Endothelial cell of umbilical vein (primary cell): ENCODE measurements at regions not wholly inside any gene's neighbourhood (a gene's known extent, or its start where the extent isn't known, plus 50 kb on each side); places are given as distances from the start of the nearest gene placed in this dataset.

Source experiments
- EZH2 ChIP-seq: IDR thresholded peaks from 2 replicates; pipeline ENCODE4 v1.6.1; 2012; ENCODE audit warnings: borderline replicate concordance, low read depth, mild to moderate bottlenecking, moderate library complexity, low read length, inconsistent platforms; ENCODE audit not compliant: severe bottlenecking
- FOS ChIP-seq: IDR thresholded peaks from 2 replicates; pipeline ENCODE4 v1.6.1; 2011; ENCODE audit warnings: mild to moderate bottlenecking, low read length, moderate library complexity, borderline replicate concordance; ENCODE audit not compliant: insufficient read depth
- GATA2 ChIP-seq: IDR thresholded peaks from 2 replicates; pipeline ENCODE4 v1.7.0; 2011; ENCODE audit warnings: low read depth, mild to moderate bottlenecking, moderate library complexity, mixed read lengths, low read length; ENCODE audit not compliant: insufficient read length, insufficient read depth
- JUN ChIP-seq: IDR thresholded peaks from 2 replicates; pipeline ENCODE4 v1.6.1; 2011; ENCODE audit warnings: borderline replicate concordance, low read depth; ENCODE audit not compliant: insufficient read length, insufficient read depth
- MYC ChIP-seq: IDR thresholded peaks from one replicate; pipeline ENCODE4 v1.6.1; 2011; ENCODE audit warnings: mild to moderate bottlenecking, low read depth, low read length
- POLR2A ChIP-seq: IDR thresholded peaks from 2 replicates; pipeline ENCODE4 v1.6.1; 2012; ENCODE audit warnings: low read depth, mild to moderate bottlenecking, control low read depth, low read length
- POLR2AphosphoS5 ChIP-seq: IDR thresholded peaks from 2 replicates; pipeline ENCODE4 v1.6.1; 2012; ENCODE audit warnings: low read depth, mild to moderate bottlenecking, control low read depth, low read length, moderate library complexity; ENCODE audit not compliant: insufficient read depth
- TF ChIP-seq, protein P1 (sequence below), 2 donors: IDR thresholded peaks; 1 replicate in 1 of 2; 2 replicates in 1 of 2; pipeline ENCODE4 v1.5.1; 2011; ENCODE audit warnings: low read length in 2 of 2, mild to moderate bottlenecking in 2 of 2, moderate library complexity in 2 of 2, control low read depth in 1 of 2, inconsistent platforms in 1 of 2, low read depth in 1 of 2; ENCODE audit not compliant: insufficient read depth in 1 of 2; ENCODE audit errors: extremely low read depth in 1 of 2
- TF ChIP-seq, protein P2 (sequence below): IDR thresholded peaks from 2 replicates; pipeline ENCODE4 v1.6.1; 2011; ENCODE audit not compliant: insufficient read depth, insufficient read length

DNA sequence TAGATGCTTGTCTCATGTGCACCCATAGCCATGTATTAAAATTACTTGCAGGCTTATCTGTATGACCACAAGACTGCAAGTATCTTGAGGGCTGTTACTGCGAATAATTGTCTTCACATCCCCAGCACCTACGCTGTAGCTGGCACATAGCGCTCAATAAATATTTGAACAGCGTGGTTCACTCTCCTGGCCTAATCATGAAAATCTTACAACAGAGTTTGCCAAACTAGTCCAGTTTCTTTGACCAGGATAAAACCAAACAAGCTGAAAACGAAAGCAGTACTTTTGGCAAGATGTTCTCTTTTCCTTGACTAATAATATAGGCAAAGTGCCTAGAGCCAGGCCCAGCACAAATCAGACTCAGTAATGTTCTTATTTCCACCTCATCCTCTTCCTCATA is 106.7 kb downstream of the RPS29 start:
- TF ChIP-seq, protein P1, sequence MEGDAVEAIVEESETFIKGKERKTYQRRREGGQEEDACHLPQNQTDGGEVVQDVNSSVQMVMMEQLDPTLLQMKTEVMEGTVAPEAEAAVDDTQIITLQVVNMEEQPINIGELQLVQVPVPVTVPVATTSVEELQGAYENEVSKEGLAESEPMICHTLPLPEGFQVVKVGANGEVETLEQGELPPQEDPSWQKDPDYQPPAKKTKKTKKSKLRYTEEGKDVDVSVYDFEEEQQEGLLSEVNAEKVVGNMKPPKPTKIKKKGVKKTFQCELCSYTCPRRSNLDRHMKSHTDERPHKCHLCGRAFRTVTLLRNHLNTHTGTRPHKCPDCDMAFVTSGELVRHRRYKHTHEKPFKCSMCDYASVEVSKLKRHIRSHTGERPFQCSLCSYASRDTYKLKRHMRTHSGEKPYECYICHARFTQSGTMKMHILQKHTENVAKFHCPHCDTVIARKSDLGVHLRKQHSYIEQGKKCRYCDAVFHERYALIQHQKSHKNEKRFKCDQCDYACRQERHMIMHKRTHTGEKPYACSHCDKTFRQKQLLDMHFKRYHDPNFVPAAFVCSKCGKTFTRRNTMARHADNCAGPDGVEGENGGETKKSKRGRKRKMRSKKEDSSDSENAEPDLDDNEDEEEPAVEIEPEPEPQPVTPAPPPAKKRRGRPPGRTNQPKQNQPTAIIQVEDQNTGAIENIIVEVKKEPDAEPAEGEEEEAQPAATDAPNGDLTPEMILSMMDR (IDR thresholded peaks at IDR 0.05; ENCODE audit: extremely low read depth in 1 of 2, insufficient read depth in 1 of 2, low read depth in 1 of 2, low read length in 2 of 2): no peak
- TF ChIP-seq MYC (no peak), POLR2A (no peak), EZH2 (no peak), JUN (no peak), POLR2AphosphoS5 (no peak), GATA2 (no peak), FOS (no peak)
- TF ChIP-seq, protein P2, sequence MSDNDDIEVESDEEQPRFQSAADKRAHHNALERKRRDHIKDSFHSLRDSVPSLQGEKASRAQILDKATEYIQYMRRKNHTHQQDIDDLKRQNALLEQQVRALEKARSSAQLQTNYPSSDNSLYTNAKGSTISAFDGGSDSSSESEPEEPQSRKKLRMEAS: no peak
